ENCODE measurements at regions not wholly inside any gene's neighbourhood (a gene's known extent, or its start where the extent isn't known, plus 50 kb on each side); places are given as distances from the start of the nearest gene placed in this dataset.

DNA sequence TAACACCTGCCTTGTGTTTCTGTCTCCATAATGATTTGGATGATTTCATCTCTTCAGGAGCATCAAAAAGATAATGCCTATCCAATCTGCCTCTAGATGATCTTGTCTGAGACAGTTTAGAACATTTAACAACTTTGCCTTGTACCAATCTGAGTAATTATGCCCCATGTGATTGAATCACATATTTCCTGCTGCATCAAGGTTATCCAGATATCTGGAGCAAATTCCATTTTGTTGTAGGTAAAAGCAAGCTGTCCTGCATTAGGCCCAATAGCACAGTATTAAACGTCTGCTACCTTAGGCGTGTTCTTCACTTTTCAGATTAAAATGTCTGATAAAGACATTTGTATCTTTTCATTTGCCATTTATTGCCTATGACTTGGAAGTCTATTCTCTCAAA, 54.1 kb upstream of the MARCHF11 start:
- TF ChIP-seq CTCF (IDR thresholded peaks at IDR 0.05; ENCODE audit: low read length) (no peak), EZH2 (IDR thresholded peaks at IDR 0.05; ENCODE audit: borderline replicate concordance, low read length) (no peak)
